Glutamatergic neuron (in vitro differentiated cells): ENCODE measurements at regions not wholly inside any gene's neighbourhood (a gene's known extent, or its start where the extent isn't known, plus 50 kb on each side); places are given as distances from the start of the nearest gene placed in this dataset.

ENCODE experiments used
- DNase-seq: peaks from one replicate; pipeline ENCODE4 v3.0.0; 2022
- H3K27ac Mint-ChIP-seq: one replicate; pipeline ENCODE4 v1.8.0; 2020; ENCODE audit warnings: mild to moderate bottlenecking, mixed read lengths, inconsistent platforms; ENCODE audit not compliant: unreplicated experiment
- H3K27me3 Mint-ChIP-seq: one replicate; pipeline ENCODE4 v1.8.0; 2020; ENCODE audit warnings: mild to moderate bottlenecking, moderate library complexity, mixed read lengths, inconsistent platforms; ENCODE audit not compliant: unreplicated experiment
- H3K36me3 Mint-ChIP-seq: one replicate; pipeline ENCODE4 v1.8.0; 2020; ENCODE audit warnings: mild to moderate bottlenecking, mixed read lengths, inconsistent platforms; ENCODE audit not compliant: unreplicated experiment
- H3K4me1 Mint-ChIP-seq: one replicate; pipeline ENCODE4 v1.8.0; 2020; ENCODE audit warnings: mild to moderate bottlenecking, low read depth, mixed read lengths, inconsistent platforms; ENCODE audit not compliant: unreplicated experiment
- H3K4me3 Mint-ChIP-seq: one replicate; pipeline ENCODE4 v1.8.0; 2020; ENCODE audit warnings: mild to moderate bottlenecking, mixed read lengths, inconsistent platforms; ENCODE audit not compliant: unreplicated experiment
- H3K9me3 Mint-ChIP-seq: one replicate; pipeline ENCODE4 v1.8.0; 2020; ENCODE audit warnings: mild to moderate bottlenecking, moderate library complexity, mixed read lengths, inconsistent platforms; ENCODE audit not compliant: unreplicated experiment
- TF ChIP-seq, protein P1 (sequence below): fragments of 200-600 bp; sonication (generic); IDR thresholded peaks from one replicate; pipeline ENCODE4 v1.5.0; 2021; ENCODE audit not compliant: partially characterized antibody, unreplicated experiment

GRCh38 chr15:34700891-34701427 lies 53.8 kb downstream of the GJD2 start:
- Mint-ChIP-seq H3K9me3 (no peaks in the 10 kb centered on the region), H3K27me3 (no peaks in the 10 kb centered on the region), H3K27ac (no peak overlapping the region), H3K4me3 (no peak overlapping the region), H3K4me1 (no peaks in the 10 kb centered on the region), H3K36me3 (no peaks in the 10 kb centered on the region)
- no peak for DNase-seq
- TF ChIP-seq, protein P1, sequence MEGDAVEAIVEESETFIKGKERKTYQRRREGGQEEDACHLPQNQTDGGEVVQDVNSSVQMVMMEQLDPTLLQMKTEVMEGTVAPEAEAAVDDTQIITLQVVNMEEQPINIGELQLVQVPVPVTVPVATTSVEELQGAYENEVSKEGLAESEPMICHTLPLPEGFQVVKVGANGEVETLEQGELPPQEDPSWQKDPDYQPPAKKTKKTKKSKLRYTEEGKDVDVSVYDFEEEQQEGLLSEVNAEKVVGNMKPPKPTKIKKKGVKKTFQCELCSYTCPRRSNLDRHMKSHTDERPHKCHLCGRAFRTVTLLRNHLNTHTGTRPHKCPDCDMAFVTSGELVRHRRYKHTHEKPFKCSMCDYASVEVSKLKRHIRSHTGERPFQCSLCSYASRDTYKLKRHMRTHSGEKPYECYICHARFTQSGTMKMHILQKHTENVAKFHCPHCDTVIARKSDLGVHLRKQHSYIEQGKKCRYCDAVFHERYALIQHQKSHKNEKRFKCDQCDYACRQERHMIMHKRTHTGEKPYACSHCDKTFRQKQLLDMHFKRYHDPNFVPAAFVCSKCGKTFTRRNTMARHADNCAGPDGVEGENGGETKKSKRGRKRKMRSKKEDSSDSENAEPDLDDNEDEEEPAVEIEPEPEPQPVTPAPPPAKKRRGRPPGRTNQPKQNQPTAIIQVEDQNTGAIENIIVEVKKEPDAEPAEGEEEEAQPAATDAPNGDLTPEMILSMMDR = no peak

GRCh38 chr15:34699968-34700640 lies 54.7 kb downstream of the GJD2 start:
- TF ChIP-seq, protein P1 = no peak
- H3K27ac Mint-ChIP-seq = no peak overlapping the region
- no peak for DNase-seq
- no peaks in the 10 kb centered on the region for H3K36me3 Mint-ChIP-seq
- H3K9me3 Mint-ChIP-seq = no peaks in the 10 kb centered on the region
- H3K4me1 Mint-ChIP-seq = no peaks in the 10 kb centered on the region
- H3K27me3 Mint-ChIP-seq = no peaks in the 10 kb centered on the region
- H3K4me3 Mint-ChIP-seq = no peak overlapping the region

GRCh38 chr15:34696506-34696905 lies 58.3 kb downstream of the GJD2 start:
- Mint-ChIP-seq H3K9me3 (no peaks in the 10 kb centered on the region), H3K4me1 (no peaks in the 10 kb centered on the region), H3K36me3 (no peaks in the 10 kb centered on the region), H3K27ac (no peak overlapping the region), H3K27me3 (no peaks in the 10 kb centered on the region), H3K4me3 (no peak overlapping the region)
- no peak for DNase-seq
- TF ChIP-seq, protein P1 = no peak

DNA sequence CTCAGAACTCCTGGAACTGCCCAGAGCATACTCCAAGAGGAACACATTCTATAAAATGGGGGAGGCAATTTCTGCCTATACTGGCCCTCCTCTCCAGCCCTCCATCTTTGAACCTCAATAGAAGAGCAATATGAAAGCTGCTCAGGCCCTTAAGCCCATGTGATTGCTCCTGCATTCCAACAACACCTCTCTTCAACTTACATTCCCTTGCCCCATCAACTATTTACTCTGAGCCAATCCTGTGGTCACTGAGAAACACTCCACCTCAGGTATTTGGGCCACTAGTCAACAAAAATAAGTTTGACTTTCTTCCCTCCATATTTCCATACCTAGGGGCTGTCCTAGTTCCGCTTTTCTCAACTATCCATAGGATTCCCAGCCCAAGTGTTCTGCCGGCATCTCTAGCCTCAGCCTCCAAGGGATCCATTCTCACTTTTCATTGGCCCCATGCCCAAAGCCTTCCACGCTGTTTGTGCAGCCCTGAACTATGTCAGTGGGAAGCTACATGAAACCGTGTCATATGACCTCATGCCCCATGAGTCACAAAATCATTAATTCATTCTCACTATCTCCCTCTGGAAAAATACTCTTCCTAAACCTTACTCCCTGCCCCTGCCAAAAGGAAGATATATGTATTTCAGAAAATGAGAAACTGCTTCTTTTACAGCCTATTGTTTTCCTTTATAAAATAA lies 61.6 kb downstream of the GJD2 start:
- H3K27ac Mint-ChIP-seq = no peak overlapping the region
- H3K4me1 Mint-ChIP-seq = no peaks in the 10 kb centered on the region
- DNase-seq = no peak
- H3K27me3 Mint-ChIP-seq = no peaks in the 10 kb centered on the region
- TF ChIP-seq, protein P1 = no peak
- H3K9me3 Mint-ChIP-seq = no peaks in the 10 kb centered on the region
- H3K4me3 Mint-ChIP-seq = no peak overlapping the region
- H3K36me3 Mint-ChIP-seq = peaks cover 12% of the 10 kb centered on the region

GRCh38 chr15:34691034-34691433 lies 63.8 kb downstream of the GJD2 start:
- Mint-ChIP-seq H3K36me3 (peaks cover 12% of the 10 kb centered on the region), H3K9me3 (no peaks in the 10 kb centered on the region), H3K4me3 (no peak overlapping the region), H3K27me3 (no peaks in the 10 kb centered on the region), H3K4me1 (no peaks in the 10 kb centered on the region), H3K27ac (no peak overlapping the region)
- DNase-seq = no peak
- TF ChIP-seq, protein P1 = no peak
